Stimulated activated CD4-positive, alpha-beta T cell treated with anti-CD3 and anti-CD28 coated beads, Interleukin-4, amount 100 ng/mL, for 4 hours (primary cell): ENCODE measurements at regions not wholly inside any gene's neighbourhood (a gene's known extent, or its start where the extent isn't known, plus 50 kb on each side); places are given as distances from the start of the nearest gene placed in this dataset.

Experiments used
- DNase-seq, 2 experiments: peaks; one replicate each; pipeline ENCODE4 v3.0.0-alpha.2; 2020

DNA sequence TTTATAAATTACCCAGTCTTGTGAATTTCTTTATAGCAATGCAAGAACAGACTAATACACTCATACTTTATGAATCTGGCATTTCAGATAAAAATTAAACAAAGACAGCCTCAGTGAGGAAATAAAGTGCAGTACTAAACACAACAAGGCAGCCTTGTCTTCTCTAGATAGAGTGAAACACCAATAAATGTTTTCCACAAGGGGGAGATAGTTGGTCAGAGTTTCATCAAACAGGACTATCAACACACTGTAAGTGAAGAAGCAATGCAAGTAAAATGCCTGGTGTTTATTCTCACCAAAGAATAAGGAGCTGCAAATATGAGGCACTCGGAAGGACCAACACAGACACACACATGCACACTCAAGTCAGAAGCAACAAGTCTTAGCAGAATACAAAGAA is 62.8 kb downstream of the FAM9B start:
- DNase-seq = no peak

DNA sequence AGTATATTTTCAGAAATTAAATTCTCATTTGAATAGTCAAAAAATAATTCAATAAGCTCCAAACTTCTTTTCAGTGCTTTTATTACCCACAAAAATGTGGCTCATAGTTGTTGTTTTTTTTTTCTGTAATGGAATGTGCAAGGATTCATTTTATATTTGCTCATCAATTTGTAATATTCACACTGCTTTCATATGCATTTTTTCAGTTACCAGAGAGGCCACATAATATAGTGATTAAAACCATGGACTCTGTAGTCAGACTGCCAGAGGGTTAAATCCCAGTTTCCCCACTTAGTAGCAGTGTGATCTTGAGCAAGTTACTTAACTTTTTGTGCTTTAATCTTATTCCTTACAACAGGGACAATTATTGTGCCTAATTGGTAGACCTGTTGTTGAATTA is 64.5 kb downstream of the FAM9B start:
- DNase-seq = no peak

DNA sequence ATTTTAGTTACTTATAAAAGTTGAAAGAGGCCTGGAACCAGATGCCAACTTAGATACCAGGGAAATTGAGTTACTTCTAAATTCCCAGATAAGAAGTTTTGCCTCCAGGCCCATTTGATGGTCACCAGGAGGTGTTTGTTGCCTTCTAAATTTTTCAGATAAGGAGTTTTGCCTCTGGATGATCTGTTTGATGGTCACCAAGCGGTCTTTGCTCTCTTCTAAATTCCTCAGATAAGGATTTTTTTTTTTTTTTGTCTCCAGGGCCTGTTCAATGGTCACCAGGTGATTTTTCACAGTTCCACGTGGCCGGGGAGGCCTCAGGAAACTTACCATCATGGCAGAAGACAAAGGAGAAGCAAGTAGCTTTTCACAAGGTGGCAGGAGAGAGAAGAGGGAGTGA is 66.5 kb downstream of the FAM9B start:
- no peak for DNase-seq

DNA sequence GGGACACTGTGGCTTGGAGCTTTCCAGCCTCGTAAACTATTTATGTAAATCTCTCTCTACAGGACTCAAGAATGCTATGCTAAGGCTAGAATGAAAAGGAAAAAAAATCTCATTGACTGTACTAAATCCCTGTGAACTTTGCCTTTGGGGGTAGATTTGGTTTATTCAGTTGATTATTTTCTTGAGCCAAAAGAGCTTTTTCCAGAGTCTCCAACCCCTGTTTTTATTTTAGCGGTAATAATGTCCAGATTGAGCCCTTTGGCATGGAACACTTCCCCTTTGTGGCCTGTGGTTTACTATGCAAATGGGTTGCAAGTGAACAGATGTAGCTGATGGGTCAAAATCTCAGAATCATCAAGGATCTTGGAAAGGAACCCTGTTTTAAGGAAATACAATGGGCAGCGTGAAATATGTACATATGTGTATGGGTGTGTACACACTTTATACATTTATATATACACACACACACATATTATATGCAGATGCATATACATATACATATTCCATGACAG is 72.9 kb downstream of the FAM9B start:
- no peak for DNase-seq

DNA sequence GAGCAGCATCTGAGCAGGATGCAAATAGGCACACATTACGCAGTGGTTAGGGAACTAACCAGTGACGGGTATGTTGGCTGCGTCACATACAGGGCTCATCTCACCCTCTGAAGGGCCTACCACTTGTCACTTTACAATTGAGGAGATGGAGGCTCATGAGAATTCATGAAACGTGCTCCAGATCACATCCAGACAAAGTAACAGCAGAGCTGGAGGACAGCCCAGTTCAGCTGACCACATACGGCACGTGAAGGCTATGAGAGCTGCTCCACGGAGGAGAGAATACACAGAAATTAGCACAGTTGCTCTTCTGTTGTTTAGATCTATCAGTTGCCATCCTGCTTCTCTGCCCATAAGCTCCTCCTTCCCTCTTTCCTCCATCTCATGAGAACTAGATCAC is 78.4 kb downstream of the FAM9B start:
- no peak for DNase-seq

DNA sequence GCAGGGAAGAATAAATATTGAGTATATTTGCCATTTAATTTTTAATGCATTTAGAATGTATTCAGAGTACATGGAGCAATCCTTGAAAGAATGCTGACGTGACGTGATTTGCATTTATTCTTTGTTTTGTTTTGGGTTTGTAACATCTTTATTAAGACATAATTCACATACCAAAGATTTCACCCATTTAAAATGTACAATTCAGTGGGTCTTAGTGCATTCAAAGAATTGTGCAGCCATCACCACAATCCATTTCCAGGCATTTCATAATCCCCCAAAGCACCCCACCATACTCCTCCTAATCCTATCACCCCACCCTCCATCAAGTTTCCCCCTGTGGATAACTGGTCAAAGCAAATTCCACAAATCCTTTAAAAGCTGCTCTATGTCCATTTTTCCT is 87.4 kb downstream of the FAM9B start:
- no peak for DNase-seq

DNA sequence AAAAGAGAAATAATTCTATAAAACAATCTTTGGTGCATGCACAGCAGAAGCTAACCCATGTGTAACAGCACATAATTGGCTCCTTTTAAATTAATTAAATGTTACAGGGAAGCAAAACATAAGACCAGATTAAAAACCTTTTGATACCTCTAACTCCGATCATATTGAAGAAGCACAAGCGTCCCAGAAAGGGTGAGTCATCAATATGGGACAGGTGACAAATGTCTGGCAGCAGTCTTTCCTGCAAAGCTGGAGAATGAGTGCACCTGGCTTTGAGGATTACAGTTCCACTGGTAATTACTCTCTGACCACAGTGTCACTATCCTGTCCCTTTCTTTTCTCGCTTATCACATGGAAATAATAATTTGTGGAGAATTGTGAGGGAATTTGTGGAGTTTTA is 94.6 kb downstream of the FAM9B start:
- no peak for DNase-seq

DNA sequence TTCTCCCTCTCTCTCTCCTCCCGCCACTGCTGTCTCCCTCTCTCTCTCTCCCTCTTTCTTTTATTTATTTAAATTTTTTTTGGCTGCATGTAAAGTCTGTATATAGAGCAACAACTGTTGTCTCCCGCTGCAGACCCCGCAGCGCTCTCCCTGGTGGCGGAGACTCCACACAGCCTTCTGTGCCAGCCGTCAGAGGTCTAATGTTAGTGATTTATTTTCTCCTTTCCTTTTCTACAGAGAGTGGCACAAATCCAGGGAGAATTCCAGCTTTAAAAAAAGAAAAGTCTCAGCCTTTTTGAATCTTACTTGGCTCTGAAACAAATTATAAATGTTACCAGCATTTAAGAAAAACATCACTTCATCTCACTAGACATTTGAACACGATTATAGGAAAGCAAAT is 106.2 kb downstream of the FAM9B start:
- DNase-seq = no peak

DNA sequence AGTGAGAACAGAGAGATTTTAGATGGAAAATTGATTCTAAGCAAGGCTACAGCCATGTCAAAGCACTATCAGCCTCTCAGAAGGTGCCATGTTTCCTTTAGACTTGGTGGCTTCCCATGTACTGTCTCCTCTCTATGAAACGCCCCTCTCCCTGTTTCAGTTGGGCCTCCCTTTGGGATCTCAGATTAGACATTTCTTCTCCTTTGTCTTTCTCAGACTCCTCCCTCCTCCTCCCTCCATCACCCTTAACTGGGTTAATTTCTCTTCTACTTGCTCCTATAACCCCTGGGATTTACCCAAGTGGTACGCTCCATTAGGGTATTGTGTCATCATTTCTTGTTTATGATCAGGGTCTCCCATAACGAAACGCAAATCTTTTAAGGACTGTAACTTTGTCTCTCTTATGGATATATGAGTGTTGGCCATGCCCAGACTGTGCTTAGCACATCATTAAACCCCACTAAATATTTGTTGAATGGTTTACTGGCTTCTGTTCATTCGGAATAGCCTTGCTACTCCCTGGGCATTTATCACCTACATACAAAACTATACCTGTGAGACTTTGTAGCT is 106.8 kb downstream of the FAM9B start:
- no peak for DNase-seq

DNA sequence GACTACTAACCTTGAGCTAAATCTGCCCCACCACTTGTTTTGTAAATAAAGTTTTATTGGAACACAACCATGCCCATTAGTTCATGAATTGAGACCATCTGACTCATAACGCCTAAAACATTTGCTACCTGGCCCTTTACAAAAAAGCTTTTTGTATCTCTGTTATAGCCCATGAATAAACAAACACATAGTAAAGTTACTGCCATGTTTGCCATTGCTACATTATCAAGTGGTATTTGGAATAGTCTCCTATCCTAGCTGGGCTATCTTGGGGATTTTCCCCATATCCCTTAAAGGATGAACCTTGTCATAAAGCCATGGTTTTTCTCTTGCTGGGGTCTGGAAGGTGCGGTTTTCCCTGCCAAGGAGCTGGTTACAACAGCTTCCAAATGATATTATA is 112.3 kb downstream of the FAM9B start:
- DNase-seq = no peak

DNA sequence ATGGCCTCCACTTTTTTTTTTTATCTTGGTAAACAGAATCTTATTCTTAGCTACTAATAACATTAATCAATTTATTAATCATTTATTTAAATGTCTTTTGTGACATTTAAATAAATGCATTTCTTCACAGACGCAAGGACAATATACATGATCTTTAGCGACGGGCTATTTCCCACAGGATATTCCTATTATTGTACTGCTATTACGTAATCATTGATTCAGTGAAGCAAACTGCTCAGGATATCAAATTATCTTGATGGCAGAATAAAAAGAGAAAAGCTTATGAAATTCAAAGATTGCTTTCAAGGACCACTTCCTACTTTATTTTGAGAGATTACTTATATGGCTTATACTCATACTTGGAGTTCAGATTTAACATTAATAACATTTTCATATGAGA is 114.1 kb downstream of the FAM9B start:
- no peak for DNase-seq

DNA sequence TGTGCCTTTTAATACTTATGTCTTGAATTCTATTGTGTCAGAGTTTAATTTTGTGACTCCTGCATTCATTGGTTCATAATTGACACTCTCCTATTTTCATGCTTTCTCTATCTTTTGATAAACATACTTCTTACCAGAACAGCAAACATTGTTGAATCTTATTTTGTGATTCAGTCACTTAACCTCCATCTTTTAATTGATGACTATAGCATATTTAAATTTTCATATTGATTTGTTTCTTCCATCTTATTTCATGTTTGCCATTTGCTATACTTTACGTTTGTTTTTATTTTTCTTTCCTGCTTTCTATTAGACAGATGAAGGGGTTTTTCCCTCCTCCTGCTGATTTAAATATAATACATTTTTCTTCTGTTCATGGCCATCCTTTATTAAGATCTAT is 115.5 kb upstream of the FAM9A start:
- no peak for DNase-seq

DNA sequence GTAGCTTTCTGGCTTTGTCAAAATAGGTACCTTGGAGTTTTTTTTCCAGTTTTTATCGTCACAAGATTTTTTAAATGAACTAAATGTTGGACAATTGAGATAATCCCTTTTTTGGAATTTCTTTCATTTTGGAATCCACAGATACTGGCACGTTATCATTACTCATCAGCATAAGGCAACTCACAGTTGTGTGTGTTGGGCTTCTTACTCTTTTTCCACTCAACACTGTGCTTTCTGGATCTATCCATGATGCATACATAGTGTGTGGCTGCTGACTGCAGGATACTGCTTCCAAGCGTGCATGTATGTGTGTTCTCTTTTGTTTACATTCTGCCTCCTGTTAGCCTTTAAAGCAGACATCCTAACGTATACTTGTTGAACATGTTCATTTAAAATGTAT is 113.5 kb upstream of the FAM9A start:
- DNase-seq = no peak

DNA sequence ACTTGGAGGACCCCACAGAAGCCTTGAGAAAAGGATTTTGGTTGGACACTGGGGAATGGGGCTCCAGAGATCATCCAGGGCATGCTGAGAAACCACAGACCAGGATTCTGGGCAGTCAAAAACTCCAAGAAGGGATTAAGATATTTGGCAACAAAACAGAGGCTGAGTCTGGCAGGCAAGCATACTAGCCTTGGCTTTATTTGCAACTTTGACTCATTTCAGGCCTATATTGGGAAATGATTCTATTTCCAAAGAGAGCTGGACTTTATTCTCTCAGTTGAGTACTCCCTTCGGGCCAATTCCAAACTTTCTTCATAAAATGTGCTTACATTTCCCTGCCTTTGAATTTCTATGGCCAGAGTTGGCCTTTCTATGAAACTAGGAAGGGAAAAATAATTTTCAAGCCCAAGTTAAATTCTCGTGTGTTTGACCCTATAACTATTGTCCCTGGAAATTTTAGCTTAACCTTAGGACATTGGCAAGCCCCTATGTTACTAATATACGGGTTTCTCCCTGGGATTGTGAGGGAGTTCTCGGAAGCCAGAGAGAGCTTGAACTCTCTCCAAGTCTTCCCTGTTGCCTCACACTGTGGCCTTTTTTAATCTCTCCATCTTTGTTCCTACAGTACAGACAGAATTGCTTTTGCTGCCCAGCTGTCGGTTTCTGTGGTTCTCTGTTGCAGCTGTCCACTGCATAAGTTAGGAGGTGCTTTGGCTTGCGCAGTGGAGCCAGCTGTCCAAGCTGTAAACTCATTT is 112.6 kb upstream of the FAM9A start:
- no peak for DNase-seq

DNA sequence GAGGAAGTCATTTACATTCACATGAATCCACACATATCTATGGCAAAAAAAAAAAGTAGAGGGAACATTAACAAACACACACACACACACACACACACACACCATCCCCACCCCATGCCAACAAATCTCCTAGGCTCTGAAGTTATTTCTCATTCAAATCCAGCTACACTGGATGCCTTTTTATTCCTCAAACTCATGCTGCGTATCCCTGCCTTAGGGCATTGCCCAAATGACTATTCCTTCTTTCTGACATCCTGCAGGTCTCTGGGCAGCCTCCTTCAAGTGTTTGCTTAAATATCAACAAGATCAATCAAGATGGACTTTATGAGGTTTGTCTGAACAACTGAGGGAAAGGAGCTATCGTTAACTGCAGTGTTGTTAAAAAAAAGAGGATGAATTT is 106.5 kb upstream of the FAM9A start:
- DNase-seq = no peak

DNA sequence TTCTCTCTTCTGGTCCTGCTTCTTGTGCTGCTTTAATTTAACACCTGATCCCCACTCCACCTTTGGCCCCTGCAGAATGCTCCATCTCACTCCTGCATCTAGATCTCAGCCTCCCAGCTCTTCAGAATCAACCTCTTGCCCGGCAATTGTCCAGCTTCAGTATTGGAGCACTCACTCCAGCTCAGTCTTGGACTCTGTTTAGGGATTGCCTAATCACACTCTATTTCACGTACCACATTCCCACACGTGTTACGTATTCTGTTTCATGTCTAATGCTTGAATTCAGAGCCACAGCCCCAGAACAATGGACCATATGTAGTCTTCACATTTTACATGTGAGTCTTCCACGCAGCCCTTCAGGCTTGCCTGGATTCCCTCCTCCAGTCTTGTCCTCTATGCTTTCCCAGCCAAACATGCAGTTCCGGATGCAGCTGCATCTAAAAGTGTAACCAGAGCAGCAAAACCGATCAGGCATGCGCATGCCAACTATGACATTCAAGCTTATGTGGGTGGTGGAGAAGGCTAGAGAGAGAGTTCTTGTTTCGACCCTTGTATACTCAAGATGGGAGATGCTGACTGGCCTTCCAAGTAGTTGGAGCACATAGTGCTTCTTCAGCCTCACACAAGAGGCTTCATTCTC is 105.2 kb upstream of the FAM9A start:
- no peak for DNase-seq

DNA sequence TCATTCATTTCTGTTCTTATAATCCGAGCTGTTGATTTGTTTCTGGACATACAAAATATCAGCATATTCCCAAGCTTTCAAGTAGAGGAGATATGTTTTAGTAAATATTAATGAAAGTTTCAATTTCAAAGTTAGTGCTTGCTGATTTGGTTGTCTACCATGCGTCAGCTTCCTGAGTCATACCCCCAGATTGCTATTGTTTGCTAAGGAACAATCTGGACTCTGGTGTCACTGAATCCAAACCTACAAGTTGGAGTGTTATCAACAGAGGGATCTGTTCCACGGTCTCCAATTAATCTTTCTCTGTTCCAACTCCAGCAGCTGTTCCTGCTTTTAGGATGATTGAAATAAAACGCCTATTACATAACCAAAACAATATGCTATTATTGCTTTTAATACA is 96.1 kb upstream of the FAM9A start:
- DNase-seq = no peak

DNA sequence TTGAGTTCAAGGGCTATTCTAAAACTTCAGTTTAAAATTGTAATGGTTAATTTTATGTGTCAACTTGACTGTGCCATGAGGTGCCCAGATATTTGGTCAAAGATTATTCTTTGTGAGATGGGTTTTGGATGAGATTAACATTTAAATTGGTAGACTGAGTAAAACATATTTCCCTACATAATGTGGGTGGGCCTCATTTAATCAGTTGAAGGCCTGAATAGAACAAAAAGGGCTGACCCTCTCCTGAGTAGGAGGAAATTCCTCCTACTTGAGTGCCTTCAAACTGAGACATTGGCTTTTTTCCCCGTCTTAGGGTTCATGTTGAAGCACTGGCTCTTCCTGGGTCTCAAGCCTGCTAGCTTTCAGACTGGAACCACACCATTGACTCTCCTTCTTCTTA is 89.6 kb upstream of the FAM9A start:
- no peak for DNase-seq

DNA sequence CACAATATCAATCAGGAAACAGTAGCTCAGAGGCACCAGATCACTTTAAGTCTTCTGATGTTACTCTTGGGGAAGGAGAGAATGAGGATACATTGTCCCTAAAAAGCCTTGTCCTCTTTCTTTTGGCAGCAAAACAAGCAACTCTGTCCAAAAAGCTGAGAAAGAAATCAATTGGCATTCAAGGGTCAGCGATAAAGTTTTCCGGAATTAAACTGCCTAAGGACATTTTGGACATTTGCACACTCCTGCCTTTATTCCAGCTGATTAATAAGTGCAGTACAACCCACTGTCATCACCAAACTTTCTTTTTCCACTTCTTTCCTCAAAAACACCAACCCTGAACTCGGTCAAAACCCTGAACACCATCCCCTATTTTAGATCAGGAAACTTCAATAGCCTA is 85.8 kb upstream of the FAM9A start:
- no peak for DNase-seq

DNA sequence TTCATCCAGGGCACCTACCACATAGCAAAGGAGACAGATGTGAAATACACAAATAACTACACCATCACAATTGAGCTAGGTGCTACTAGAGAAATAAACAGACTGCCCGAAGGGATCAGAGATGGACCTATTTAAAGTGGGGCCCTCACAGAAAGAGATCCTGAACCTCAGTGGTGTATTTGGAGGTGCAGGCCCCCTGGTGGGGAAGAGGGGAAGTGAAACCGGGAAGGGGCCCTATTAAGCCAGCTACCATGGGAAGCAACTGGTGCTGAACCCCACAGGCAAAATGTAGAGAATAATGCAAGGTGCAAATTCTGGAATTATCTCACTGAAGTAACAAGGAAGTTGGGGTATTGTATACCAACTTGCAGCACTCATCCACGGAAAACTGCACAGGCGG is 78.6 kb upstream of the FAM9A start:
- DNase-seq = peak in 1 of 2 experiments; percentile 1

DNA sequence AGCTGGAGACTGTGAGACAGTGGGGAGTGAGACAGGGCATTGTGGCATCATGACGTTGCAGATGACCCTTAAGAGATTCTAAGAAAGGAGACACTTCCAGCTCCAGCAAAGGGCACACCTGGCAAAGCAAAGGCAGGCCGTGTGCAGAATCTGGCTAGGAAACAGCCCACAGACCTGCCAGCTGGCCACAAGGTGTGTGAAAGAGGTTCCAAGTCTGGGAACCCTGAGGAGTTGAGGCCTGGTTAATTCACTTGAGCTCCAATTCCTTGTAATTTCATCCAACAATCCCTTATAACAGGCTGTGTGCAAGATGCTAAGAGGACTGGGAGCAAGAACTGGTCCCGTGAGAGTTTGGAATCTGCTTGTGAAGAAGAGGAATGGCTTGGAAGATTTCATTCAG is 72.8 kb upstream of the FAM9A start:
- DNase-seq = no peak

DNA sequence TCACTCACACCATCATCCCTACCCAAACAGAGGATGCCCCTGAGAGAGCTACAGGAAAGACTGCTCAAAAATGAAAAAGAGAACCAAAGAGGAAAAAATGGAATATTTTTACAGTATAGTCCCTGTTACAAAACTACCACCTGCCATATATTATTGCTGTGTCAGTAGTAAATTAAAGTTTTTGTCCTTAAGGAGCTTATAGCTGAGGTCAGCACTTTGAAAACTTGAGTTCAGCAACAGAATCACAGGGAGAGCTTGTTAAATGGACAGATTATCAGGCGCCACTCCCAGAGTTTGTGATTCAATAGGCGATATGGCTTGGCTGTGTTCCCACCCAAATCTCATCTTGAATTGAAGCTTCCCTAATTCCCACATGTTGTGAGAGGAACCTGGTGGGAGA is 71.9 kb upstream of the FAM9A start:
- no peak for DNase-seq

DNA sequence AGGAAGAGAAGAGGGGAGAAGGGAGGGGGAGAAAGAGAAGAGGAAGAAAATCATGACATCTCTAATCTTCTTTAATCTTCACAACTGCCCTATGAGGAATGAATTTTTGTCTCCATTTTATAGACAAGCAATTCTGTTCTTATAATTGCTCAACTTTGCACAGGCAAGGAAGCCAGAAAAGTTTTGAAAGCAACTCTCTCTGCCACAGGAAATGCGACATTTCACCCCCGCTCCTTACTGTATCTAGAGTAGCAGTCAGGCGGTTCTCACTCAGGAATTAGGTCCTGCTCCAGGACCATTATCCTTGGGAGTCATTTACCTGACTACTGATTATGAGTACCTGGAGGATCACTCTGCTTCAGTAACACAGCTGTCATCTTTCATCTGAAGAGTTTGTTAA is 69.2 kb upstream of the FAM9A start:
- DNase-seq = no peak

DNA sequence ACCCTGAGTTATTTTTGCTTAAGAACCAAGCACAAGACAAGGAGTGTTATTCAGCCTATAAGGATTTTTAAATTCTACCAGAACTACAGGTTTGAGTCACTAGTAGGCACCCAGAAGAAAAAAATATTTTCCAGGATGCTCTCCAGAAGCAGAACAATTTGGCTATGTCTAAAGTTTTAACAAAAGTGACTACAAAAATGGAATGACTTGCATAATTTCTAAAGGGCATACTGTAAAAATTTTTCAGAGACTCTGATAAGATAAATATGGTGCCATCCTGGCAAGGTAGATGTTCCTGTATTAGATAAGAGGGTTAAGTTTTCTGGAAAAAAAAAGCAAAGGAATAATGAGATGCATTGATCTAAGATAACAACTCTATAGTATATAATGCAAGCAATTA is 68.6 kb upstream of the FAM9A start:
- no peak for DNase-seq

DNA sequence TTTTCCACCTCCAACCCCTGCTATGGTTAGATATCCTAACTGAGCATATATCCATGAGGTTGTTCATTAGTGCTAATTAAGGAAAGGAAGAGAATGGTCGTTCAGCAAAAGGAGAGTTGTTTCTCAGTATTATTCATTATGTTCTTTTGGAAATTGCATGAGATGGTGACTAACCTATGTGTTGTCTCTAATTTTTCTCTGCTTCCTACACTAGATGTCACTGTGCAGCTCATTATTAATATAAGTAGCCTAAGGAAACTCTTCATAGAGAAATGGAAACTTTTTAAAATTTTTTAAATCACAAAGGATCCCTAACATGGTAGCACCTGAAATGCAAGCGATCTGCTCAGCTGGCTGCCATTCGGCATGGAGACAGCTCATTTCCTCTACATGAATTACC is 67.7 kb upstream of the FAM9A start:
- no peak for DNase-seq
